ENCODE measurements at regions not wholly inside any gene's neighbourhood (a gene's known extent, or its start where the extent isn't known, plus 50 kb on each side); places are given as distances from the start of the nearest gene placed in this dataset.

DNA sequence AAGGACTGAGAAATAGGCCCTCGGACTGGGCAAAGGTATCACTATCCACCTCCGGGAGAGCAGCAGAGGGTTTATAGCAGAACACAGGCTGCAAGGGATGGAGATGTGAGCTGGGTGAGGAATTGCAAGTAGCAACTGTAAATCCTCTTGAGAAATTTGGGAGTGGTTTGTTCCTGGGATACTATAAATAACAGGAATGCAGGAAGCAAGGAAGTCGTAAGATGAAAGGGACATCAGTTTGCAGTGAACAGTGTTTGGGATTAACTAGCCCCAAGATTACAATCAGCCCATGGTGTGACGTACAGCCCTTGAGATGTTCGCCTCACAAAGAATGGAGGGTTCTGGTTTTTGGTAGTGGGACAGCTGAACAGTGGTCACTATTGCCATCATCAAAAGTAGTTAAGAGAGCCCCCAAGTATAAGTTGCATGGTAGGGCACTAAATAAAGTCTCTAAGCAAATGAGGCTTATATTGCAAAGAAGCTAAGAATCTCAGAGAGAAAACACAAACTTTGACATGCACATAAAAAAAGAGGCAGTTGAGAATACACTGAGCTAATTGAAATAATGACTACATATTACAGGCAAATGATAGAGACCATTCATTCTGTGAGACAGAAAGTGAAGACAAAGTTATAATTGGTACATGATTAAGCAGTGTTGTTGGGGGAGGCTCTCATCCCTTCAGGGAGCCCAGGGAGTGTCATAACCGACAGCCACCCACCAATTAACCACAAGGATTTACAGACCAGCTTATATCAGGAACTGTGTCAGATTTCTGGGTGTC is 362.5 kb upstream of the ACVR2A start:
- no peak overlapping the region for H3K4me3 ChIP-seq
- intact Hi-C loops (cut with DNase I), result no loop called here
- H3K9me3 ChIP-seq, result no peaks in the 10 kb centered on the region
- no peak overlapping the region for H3K27ac ChIP-seq
- 73 to 78% methylated on average over 6 of the region's 6 CpGs for WGBS, 2 donors
- peaks cover 0 to 10% (median 3%) of the 10 kb centered on the region in 4 donors for H3K4me1 ChIP-seq
- TF ChIP-seq POLR2AphosphoS5 (IDR thresholded peaks at IDR 0.05) (no peak), POLR2A (IDR thresholded peaks at IDR 0.05) (no peak), EP300 (IDR thresholded peaks at IDR 0.05) (no peak)
- TF ChIP-seq, protein P1, sequence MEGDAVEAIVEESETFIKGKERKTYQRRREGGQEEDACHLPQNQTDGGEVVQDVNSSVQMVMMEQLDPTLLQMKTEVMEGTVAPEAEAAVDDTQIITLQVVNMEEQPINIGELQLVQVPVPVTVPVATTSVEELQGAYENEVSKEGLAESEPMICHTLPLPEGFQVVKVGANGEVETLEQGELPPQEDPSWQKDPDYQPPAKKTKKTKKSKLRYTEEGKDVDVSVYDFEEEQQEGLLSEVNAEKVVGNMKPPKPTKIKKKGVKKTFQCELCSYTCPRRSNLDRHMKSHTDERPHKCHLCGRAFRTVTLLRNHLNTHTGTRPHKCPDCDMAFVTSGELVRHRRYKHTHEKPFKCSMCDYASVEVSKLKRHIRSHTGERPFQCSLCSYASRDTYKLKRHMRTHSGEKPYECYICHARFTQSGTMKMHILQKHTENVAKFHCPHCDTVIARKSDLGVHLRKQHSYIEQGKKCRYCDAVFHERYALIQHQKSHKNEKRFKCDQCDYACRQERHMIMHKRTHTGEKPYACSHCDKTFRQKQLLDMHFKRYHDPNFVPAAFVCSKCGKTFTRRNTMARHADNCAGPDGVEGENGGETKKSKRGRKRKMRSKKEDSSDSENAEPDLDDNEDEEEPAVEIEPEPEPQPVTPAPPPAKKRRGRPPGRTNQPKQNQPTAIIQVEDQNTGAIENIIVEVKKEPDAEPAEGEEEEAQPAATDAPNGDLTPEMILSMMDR (IDR thresholded peaks at IDR 0.05), result no peak
- H3K27me3 ChIP-seq, result no peaks in the 10 kb centered on the region
- H3K36me3 ChIP-seq, result no peaks in the 10 kb centered on the region
- DNase-seq, result no peak

- Histone ChIP-seq H3K4me3 (no peak overlapping the region), H3K9me3 (no peaks in the 10 kb centered on the region), H3K36me3 (no peaks in the 10 kb centered on the region), H3K27ac (no peak overlapping the region), H3K27me3 (no peaks in the 10 kb centered on the region), H3K4me1 (peaks cover 0 to 10% (median 3%) of the 10 kb centered on the region in 4 donors)
- WGBS, 2 donors, result 93 to 94% methylated on average over 4 of the region's 4 CpGs
- intact Hi-C loops (cut with DNase I), result no loop called here
- TF ChIP-seq EP300 (IDR thresholded peaks at IDR 0.05) (no peak), POLR2A (IDR thresholded peaks at IDR 0.05) (no peak), POLR2AphosphoS5 (IDR thresholded peaks at IDR 0.05) (no peak)
- TF ChIP-seq, protein P1 (IDR thresholded peaks at IDR 0.05), result no peak
- no peak for DNase-seq
These were observed 365.5 kb upstream of the ACVR2A start for GRCh38 chr2:147479358-147479757.

DNA sequence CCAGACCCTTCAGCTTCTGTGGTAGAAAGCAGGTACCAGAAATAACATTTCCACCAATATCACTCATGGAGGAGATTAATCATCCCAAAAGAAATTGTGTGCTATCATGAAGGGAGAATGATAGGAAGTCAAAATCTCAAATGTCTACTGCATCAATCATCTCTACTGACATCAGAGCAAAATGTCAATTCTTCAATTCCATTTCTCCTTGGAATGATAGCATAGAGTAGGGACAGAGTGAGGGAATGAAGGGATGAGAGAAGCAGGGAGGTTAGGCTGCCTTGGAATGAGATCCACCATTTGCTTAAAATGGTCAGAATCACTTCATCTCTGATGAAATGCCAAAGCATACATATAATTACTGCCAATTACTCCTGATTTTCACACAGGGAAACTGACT is 371.8 kb upstream of the ACVR2A start:
- Histone ChIP-seq H3K9me3 (no peaks in the 10 kb centered on the region), H3K27me3 (no peaks in the 10 kb centered on the region), H3K4me1 (no peaks in the 10 kb centered on the region), H3K36me3 (no peaks in the 10 kb centered on the region), H3K4me3 (no peak overlapping the region), H3K27ac (no peak overlapping the region)
- no peak for DNase-seq
- intact Hi-C loops (cut with DNase I), result no loop called here
- TF ChIP-seq, protein P1 (IDR thresholded peaks at IDR 0.05), result no peak
- no peak for TF ChIP-seq POLR2A (IDR thresholded peaks at IDR 0.05)
- no peak for TF ChIP-seq EP300 (IDR thresholded peaks at IDR 0.05)
- no peak for TF ChIP-seq POLR2AphosphoS5 (IDR thresholded peaks at IDR 0.05)

- Histone ChIP-seq H3K27ac (no peak overlapping the region), H3K27me3 (no peaks in the 10 kb centered on the region), H3K4me1 (no peaks in the 10 kb centered on the region), H3K36me3 (no peaks in the 10 kb centered on the region), H3K9me3 (no peaks in the 10 kb centered on the region), H3K4me3 (no peak overlapping the region)
- TF ChIP-seq POLR2A (IDR thresholded peaks at IDR 0.05) (no peak), EP300 (IDR thresholded peaks at IDR 0.05) (no peak), POLR2AphosphoS5 (IDR thresholded peaks at IDR 0.05) (no peak)
- TF ChIP-seq, protein P1 (IDR thresholded peaks at IDR 0.05), result no peak
- no peak for DNase-seq
- WGBS, 2 donors, result 73 to 90% methylated on average over 1 of the region's 1 CpG
- intact Hi-C loops (cut with DNase I), result no loop called here
These were observed 373.7 kb upstream of the ACVR2A start for GRCh38 chr2:147471126-147471525.

DNA sequence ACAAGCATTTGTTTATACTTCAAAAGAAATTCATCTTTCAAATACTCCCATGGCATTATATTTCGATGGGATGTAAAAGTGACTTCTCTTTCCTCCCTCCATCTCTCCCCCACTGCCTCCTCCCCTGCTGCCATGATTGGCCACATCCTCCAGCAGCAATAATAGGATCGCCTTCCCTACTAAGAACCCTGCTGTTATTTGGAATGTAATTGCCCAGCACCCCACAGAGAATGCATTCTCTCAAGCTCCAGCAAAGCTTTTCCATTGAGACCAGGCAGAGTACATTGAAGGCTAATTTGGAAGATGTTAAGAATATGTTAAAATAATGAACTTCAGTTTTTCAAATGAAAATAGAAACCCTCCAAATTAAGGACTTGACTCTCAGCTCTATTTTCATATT is 375.4 kb upstream of the ACVR2A start:
- no peaks in the 10 kb centered on the region for H3K27me3 ChIP-seq
- no peak overlapping the region for H3K4me3 ChIP-seq
- H3K9me3 ChIP-seq, result no peaks in the 10 kb centered on the region
- H3K4me1 ChIP-seq, result no peaks in the 10 kb centered on the region
- intact Hi-C loops (cut with DNase I), result no loop called here
- no peak for DNase-seq
- 80 to 86% methylated on average over 2 of the region's 2 CpGs for WGBS, 2 donors
- TF ChIP-seq POLR2AphosphoS5 (IDR thresholded peaks at IDR 0.05) (no peak), EP300 (IDR thresholded peaks at IDR 0.05) (no peak), POLR2A (IDR thresholded peaks at IDR 0.05) (no peak)
- TF ChIP-seq, protein P1 (IDR thresholded peaks at IDR 0.05), result no peak
- no peaks in the 10 kb centered on the region for H3K36me3 ChIP-seq
- no peak overlapping the region for H3K27ac ChIP-seq

All from sigmoid colon (tissue), 6 donors.